Spleen (tissue), 11 donors: ENCODE measurements at regions not wholly inside any gene's neighbourhood (a gene's known extent, or its start where the extent isn't known, plus 50 kb on each side); places are given as distances from the start of the nearest gene placed in this dataset.
"Not testable (repeated sequence)": the region's sequence is repeated elsewhere in the genome, so short reads cannot be mapped to it uniquely, and the experiment has no call there.

Experiments
- DNase-seq: peaks from one replicate; pipeline ENCODE4 v3.0.0-alpha.2; 2020
- H3K27ac ChIP-seq, 8 donors: fragments of 200-600 bp; sonication (generic) in 7 of 8; 1 replicate in 4 of 8; 2 replicates in 4 of 8; pipeline versions ENCODE4 v1.5.0 to v1.8.0; 2016 to 2021; ENCODE audit warnings: inconsistent platforms in 4 of 8, mild to moderate bottlenecking in 4 of 8, moderate library complexity in 1 of 8
- H3K27me3 ChIP-seq, 7 donors: fragments of 200-600 bp; sonication (generic) in 6 of 7; replicated peaks in 1 of 7; 1 replicate in 4 of 7; 2 replicates in 3 of 7; pipeline versions ENCODE4 v1.5.0 to v1.8.0; 2016 to 2021; ENCODE audit warnings: inconsistent platforms in 3 of 7, mild to moderate bottlenecking in 1 of 7
- H3K36me3 ChIP-seq, 6 donors: fragments of 200-600 bp; sonication (generic) in 5 of 6; 1 replicate in 4 of 6; 2 replicates in 2 of 6; pipeline versions ENCODE4 v1.5.0 to v1.8.0; 2016 to 2021; ENCODE audit warnings: inconsistent platforms in 2 of 6
- H3K4me1 ChIP-seq, 6 donors: fragments of 200-600 bp; sonication (generic) in 5 of 6; 1 replicate in 3 of 6; 2 replicates in 3 of 6; pipeline versions ENCODE4 v1.5.0 to v1.8.0; 2016 to 2021; ENCODE audit warnings: inconsistent platforms in 3 of 6
- H3K4me3 ChIP-seq, 8 donors: fragments of 200-600 bp; sonication (generic) in 7 of 8; 1 replicate in 4 of 8; 2 replicates in 4 of 8; pipeline versions ENCODE4 v1.5.0 to v1.8.0; 2016 to 2021; ENCODE audit warnings: inconsistent platforms in 4 of 8, mild to moderate bottlenecking in 4 of 8, moderate library complexity in 2 of 8
- H3K9me3 ChIP-seq, 8 donors: fragments of 200-600 bp; sonication (generic) in 7 of 8; 1 replicate in 4 of 8; 2 replicates in 4 of 8; pipeline versions ENCODE4 v1.5.0 to v1.8.0; 2016 to 2021; ENCODE audit warnings: inconsistent platforms in 4 of 8
- POLR2A ChIP-seq, 3 donors: fragments of 450-650 bp; IDR thresholded peaks; one replicate each; pipeline ENCODE4 v1.5.1; 2017; ENCODE audit warnings: antibody characterized with exemption in 3 of 3, mild to moderate bottlenecking in 1 of 3
- POLR2AphosphoS5 ChIP-seq, 3 donors: sonication (generic); formaldehyde crosslinking; IDR thresholded peaks; one replicate each; pipeline ENCODE4 v1.5.1; 2017; ENCODE audit warnings: antibody characterized with exemption in 3 of 3
- WGBS, 5 donors: extraction: QIAGEN DNeasy Blood & Tissue Kit in 3 of 5; methylation state at CpG; one replicate each; pipeline versions ENCODE4 v1.1.5 to v1.1.7; 2013 to 2018; 5-methylcytosine and 5-hydroxymethylcytosine counted together
- intact Hi-C: fragments of 100-400 bp; cut with DNase I; formaldehyde crosslinking; loops from one replicate; pipeline ENCODE4 v1.15.0; 2023; ENCODE audit warnings: low total_unique reads
- TF ChIP-seq, protein P1 (sequence below), 11 experiments: fragments of 200-600 bp in 7 of 11; fragments of 450-650 bp in 4 of 11; sonication (generic) in 4 of 11; IDR thresholded peaks in 8 of 11; conservative IDR thresholded peaks in 3 of 11; 1 replicate in 7 of 11; 2 replicates in 4 of 11; pipeline versions ENCODE4 v1.4.0 to v1.8.0; 2016 to 2021; ENCODE audit warnings: antibody characterized with exemption in 11 of 11, inconsistent platforms in 4 of 11, mild to moderate bottlenecking in 1 of 11
- donor health status: healthy with polysubstance abuse.
- donor health status: DM: no; HTN: no; CAD: no; lungs with moderate emphysema.
- donor health status: DM: no; HTN: no; CAD: no.
- donor health status: Bipolar disorder and iron deficiency.
- donor health status: healthy.
- donor health status: DM: no; HTN: no; CAD: no.
- donor health status: DM: yes; HTN: yes; CAD: no.

DNA sequence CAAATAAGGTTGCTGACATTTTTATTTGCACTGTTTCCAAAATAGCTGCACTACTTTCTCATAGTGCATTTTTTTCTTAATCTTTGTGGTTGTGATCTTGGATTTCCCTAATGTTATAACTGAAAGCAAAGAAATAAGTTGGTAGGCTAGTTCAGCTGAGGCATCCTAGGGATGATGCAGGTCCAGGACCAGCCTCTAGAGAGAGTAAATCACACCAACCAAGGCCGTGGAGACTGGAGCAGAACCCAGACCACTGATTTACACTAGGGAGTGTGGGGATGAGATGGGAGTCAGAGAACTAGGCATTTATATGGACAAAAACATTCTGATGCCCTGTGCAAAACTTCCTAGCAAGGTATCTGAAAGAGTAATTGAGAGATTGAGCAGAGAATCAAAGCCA is 104.5 kb downstream of the URB2 start:
- H3K36me3 ChIP-seq = no peaks in the 10 kb centered on the region
- WGBS, 5 donors = 50 to 75% (median 67%) methylated on average over 1 of the region's 1 CpG
- H3K9me3 ChIP-seq = peaks cover 0 to 4% (median 0%) of the 10 kb centered on the region in 8 donors
- H3K4me3 ChIP-seq = no peak overlapping the region
- TF ChIP-seq POLR2AphosphoS5 (IDR thresholded peaks at IDR 0.05) (no peak), POLR2A (IDR thresholded peaks at IDR 0.05) (no peak)
- TF ChIP-seq, protein P1, sequence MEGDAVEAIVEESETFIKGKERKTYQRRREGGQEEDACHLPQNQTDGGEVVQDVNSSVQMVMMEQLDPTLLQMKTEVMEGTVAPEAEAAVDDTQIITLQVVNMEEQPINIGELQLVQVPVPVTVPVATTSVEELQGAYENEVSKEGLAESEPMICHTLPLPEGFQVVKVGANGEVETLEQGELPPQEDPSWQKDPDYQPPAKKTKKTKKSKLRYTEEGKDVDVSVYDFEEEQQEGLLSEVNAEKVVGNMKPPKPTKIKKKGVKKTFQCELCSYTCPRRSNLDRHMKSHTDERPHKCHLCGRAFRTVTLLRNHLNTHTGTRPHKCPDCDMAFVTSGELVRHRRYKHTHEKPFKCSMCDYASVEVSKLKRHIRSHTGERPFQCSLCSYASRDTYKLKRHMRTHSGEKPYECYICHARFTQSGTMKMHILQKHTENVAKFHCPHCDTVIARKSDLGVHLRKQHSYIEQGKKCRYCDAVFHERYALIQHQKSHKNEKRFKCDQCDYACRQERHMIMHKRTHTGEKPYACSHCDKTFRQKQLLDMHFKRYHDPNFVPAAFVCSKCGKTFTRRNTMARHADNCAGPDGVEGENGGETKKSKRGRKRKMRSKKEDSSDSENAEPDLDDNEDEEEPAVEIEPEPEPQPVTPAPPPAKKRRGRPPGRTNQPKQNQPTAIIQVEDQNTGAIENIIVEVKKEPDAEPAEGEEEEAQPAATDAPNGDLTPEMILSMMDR (IDR thresholded peaks at IDR 0.05 in 8 of 11, conservative IDR thresholded peaks at IDR 0.05 in 3 of 11) = no peak
- DNase-seq = no peak
- H3K27ac ChIP-seq = no peak overlapping the region
- no peaks in the 10 kb centered on the region for H3K27me3 ChIP-seq
- intact Hi-C loops = no loop called here
- no peaks in the 10 kb centered on the region for H3K4me1 ChIP-seq

DNA sequence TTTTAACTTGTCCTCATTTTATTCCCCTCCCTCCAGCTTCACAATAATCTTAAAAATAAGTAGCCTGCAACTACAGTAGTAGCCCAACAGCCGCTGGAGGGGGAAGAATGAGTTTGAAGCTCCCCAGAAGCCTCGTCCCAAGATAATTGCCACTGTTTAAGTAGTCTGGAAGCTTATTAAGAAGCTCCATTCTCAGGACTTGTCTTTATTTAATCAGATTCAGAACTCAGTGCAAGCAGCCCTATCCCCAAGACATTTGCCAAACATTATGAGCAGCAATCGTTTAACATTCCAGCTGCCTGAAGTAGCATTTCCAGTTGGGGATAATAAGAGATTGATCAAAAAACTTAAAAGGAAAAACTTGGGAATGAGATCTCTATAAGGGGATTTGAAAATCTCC is 106.0 kb downstream of the URB2 start:
- intact Hi-C loops = no loop called here
- DNase-seq = no peak
- Histone ChIP-seq H3K27me3 (no peaks in the 10 kb centered on the region), H3K9me3 (peaks cover 0 to 19% (median 15%) of the 10 kb centered on the region in 8 donors), H3K4me1 (no peaks in the 10 kb centered on the region), H3K27ac (no peak overlapping the region), H3K36me3 (no peaks in the 10 kb centered on the region), H3K4me3 (no peak overlapping the region)
- TF ChIP-seq POLR2AphosphoS5 (IDR thresholded peaks at IDR 0.05) (no peak), POLR2A (IDR thresholded peaks at IDR 0.05) (no peak)
- TF ChIP-seq, protein P1 (IDR thresholded peaks at IDR 0.05 in 8 of 11, conservative IDR thresholded peaks at IDR 0.05 in 3 of 11) = no peak
- WGBS, 5 donors = 52 to 77% (median 71%) methylated on average over 3 of the region's 3 CpGs

GRCh38 chr1:229736376-229736775 is 110.3 kb downstream of the URB2 start:
- intact Hi-C loops = no loop called here
- no peaks in the 10 kb centered on the region for H3K36me3 ChIP-seq
- H3K27ac ChIP-seq = no peak overlapping the region
- H3K27me3 ChIP-seq = no peaks in the 10 kb centered on the region
- peaks cover 0 to 29% (median 23%) of the 10 kb centered on the region in 8 donors for H3K9me3 ChIP-seq
- no peak for TF ChIP-seq POLR2A (IDR thresholded peaks at IDR 0.05)
- TF ChIP-seq POLR2AphosphoS5 (IDR thresholded peaks at IDR 0.05) = no peak
- TF ChIP-seq, protein P1 (IDR thresholded peaks at IDR 0.05 in 8 of 11, conservative IDR thresholded peaks at IDR 0.05 in 3 of 11) = no peak
- H3K4me3 ChIP-seq = no peak overlapping the region
- H3K4me1 ChIP-seq = no peaks in the 10 kb centered on the region
- no peak for DNase-seq

- H3K4me1 ChIP-seq, H3K27ac ChIP-seq, DNase-seq, H3K4me3 ChIP-seq, intact Hi-C loops, H3K36me3 ChIP-seq: not testable (repeated sequence)
- 76 to 91% (median 90%) methylated on average over 1 of the region's 1 CpG for WGBS, 5 donors
- Histone ChIP-seq H3K27me3 (peaks cover 0 to 12% (median 0%) of the 10 kb centered on the region in 7 donors), H3K9me3 (peaks cover 0 to 26% (median 15%) of the 10 kb centered on the region in 8 donors)
Measured at GRCh38 chr1:229742614-229743013, 116.6 kb downstream of the URB2 start.

DNA sequence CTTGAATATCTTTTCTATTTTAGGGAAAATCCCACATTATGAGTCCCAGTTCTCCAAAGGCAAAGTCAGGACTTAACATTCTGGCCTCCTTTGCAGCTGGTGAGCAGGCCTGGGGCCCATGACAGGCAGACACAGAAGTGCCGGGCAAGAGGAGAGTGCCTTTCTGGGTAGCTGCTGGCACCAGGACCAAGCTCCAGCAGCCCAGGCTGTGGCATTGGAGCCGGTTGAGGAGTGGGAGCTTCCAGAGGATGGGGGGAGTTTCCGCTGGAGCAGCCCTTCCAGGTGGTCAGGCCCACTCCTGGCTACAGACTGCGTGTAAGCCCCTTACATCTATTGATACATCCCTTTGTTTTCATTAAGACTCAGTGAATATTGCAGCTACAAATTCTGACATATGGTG is 123.9 kb downstream of the URB2 start:
- Histone ChIP-seq H3K9me3 (no peaks in the 10 kb centered on the region), H3K27me3 (peaks cover 0 to 12% (median 0%) of the 10 kb centered on the region in 7 donors), H3K4me1 (peaks cover 0 to 5% (median 0%) of the 10 kb centered on the region in 6 donors), H3K36me3 (no peaks in the 10 kb centered on the region), H3K27ac (no peak overlapping the region), H3K4me3 (no peak overlapping the region)
- 91 to 98% (median 92%) methylated on average over 4 of the region's 4 CpGs for WGBS, 5 donors
- no peak for DNase-seq
- intact Hi-C loops = no loop called here
- TF ChIP-seq POLR2A (IDR thresholded peaks at IDR 0.05) (no peak), POLR2AphosphoS5 (IDR thresholded peaks at IDR 0.05) (no peak)
- TF ChIP-seq, protein P1 (IDR thresholded peaks at IDR 0.05 in 8 of 11, conservative IDR thresholded peaks at IDR 0.05 in 3 of 11) = no peak
